Colon (tissue), 2 donors: ENCODE measurements at regions not wholly inside any gene's neighbourhood (a gene's known extent, or its start where the extent isn't known, plus 50 kb on each side); places are given as distances from the start of the nearest gene placed in this dataset.
"Not testable (repeated sequence)": the region's sequence is repeated elsewhere in the genome, so short reads cannot be mapped to it uniquely, and the experiment has no call there.

Experiments
- FAIRE-seq: peaks from 2 replicates; lab custom pipeline; 2012; peaks lifted over from hg19 to GRCh38; lab: Jason Lieb, UNC
- donor health status: control.
- donor health status: control.

GRCh38 chr2:167792126-167792525, 455.3 kb downstream of the STK39 start:
- no peak for FAIRE-seq

- no peak for FAIRE-seq
Measured at GRCh38 chr2:167790781-167791450, 456.5 kb downstream of the STK39 start.

- FAIRE-seq, result no peak
Measured at GRCh38 chr2:167790189-167790588, 457.2 kb downstream of the STK39 start.

- no peak for FAIRE-seq
Measured at GRCh38 chr2:167787562-167787961, 459.8 kb downstream of the STK39 start.

- no peak for FAIRE-seq
Measured at GRCh38 chr2:167787021-167787420, 460.4 kb downstream of the STK39 start.

GRCh38 chr2:167785606-167786216, 461.7 kb downstream of the STK39 start:
- FAIRE-seq, result no peak

GRCh38 chr2:167784084-167784425, 463.3 kb downstream of the STK39 start:
- no peak for FAIRE-seq

- FAIRE-seq, result no peak
Measured at GRCh38 chr2:167783261-167784083, 463.9 kb downstream of the STK39 start.

GRCh38 chr2:167781629-167782028, 465.8 kb downstream of the STK39 start:
- not testable (repeated sequence) for FAIRE-seq

GRCh38 chr2:167776359-167776758, 471.0 kb downstream of the STK39 start:
- FAIRE-seq, result no peak

GRCh38 chr2:167771628-167772027, 475.8 kb downstream of the STK39 start:
- no peak for FAIRE-seq

- FAIRE-seq, result no peak
Measured at GRCh38 chr2:167769020-167769419, 478.4 kb downstream of the STK39 start.

GRCh38 chr2:167767830-167768229, 479.6 kb downstream of the STK39 start:
- no peak for FAIRE-seq

GRCh38 chr2:167764772-167765341, 482.5 kb downstream of the STK39 start:
- FAIRE-seq, result no peak

- FAIRE-seq, result no peak
Measured at GRCh38 chr2:167761465-167762136, 485.8 kb downstream of the STK39 start.

- FAIRE-seq, result no peak
Measured at GRCh38 chr2:167759531-167759930, 487.9 kb downstream of the STK39 start.

- FAIRE-seq, result no peak
Measured at GRCh38 chr2:167758292-167758691, 489.1 kb downstream of the STK39 start.

- no peak for FAIRE-seq
Measured at GRCh38 chr2:167756446-167756845, 490.9 kb downstream of the STK39 start.

GRCh38 chr2:167753142-167753541, 494.3 kb downstream of the STK39 start:
- FAIRE-seq, result no peak

GRCh38 chr2:167752734-167753133, 494.7 kb downstream of the STK39 start:
- FAIRE-seq, result no peak

- FAIRE-seq, result no peak
Measured at GRCh38 chr2:167750675-167751074, 496.7 kb downstream of the STK39 start.

- FAIRE-seq, result no peak
Measured at GRCh38 chr2:167749660-167750059, 497.7 kb downstream of the STK39 start.
